SH-SY5Y (cell line): ENCODE measurements at regions not wholly inside any gene's neighbourhood (a gene's known extent, or its start where the extent isn't known, plus 50 kb on each side); places are given as distances from the start of the nearest gene placed in this dataset.

Experiments used
- GATA2 ChIP-seq: IDR thresholded peaks from 2 replicates; pipeline ENCODE4 v1.6.1; 2011; ENCODE audit warnings: mild to moderate bottlenecking, low read depth, low read length
- GATA3 ChIP-seq: IDR thresholded peaks from 2 replicates; pipeline ENCODE4 v1.6.1; 2011; ENCODE audit warnings: low read depth, mild to moderate bottlenecking, low read length, moderate library complexity

- TF ChIP-seq GATA2 (no peak), GATA3 (no peak)
Observed at GRCh38 chr16:63578791-63579190, 1542.6 kb upstream of the CDH8 start.
